Hematopoietic multipotent progenitor cell treated with erythropoietin and hydrocortisone succinate and interleukin-3 and kit ligand, for 8 days (in vitro differentiated cells): ENCODE measurements at regions not wholly inside any gene's neighbourhood (a gene's known extent, or its start where the extent isn't known, plus 50 kb on each side); places are given as distances from the start of the nearest gene placed in this dataset.
"Not testable (repeated sequence)": the region's sequence is repeated elsewhere in the genome, so short reads cannot be mapped to it uniquely, and the experiment has no call there.

Experiments
- DNase-seq: peaks from one replicate; pipeline ENCODE4 v3.0.0-alpha.2; 2015

- DNase-seq = peak; percentile 44
These were observed 104.8 kb upstream of the LY86 start for GRCh38 chr6:6483733-6484132.

- DNase-seq = peak; percentile 83
These were observed 103.8 kb upstream of the LY86 start for GRCh38 chr6:6484681-6485080.

- DNase-seq = no peak
These were observed 101.9 kb upstream of the LY86 start for GRCh38 chr6:6486595-6486994.

GRCh38 chr6:6491761-6492160, 96.8 kb upstream of the LY86 start:
- no peak for DNase-seq

- DNase-seq = no peak
These were observed 95.8 kb upstream of the LY86 start for GRCh38 chr6:6492675-6493074.

GRCh38 chr6:6494139-6494538, 94.4 kb upstream of the LY86 start:
- DNase-seq = not testable (repeated sequence)

GRCh38 chr6:6494677-6495076, 93.8 kb upstream of the LY86 start:
- DNase-seq = peak; percentile 65

GRCh38 chr6:6495851-6496250, 92.7 kb upstream of the LY86 start:
- no peak for DNase-seq

- DNase-seq = no peak
These were observed 91.0 kb upstream of the LY86 start for GRCh38 chr6:6497541-6497940.

- DNase-seq = no peak
These were observed 90.5 kb upstream of the LY86 start for GRCh38 chr6:6497976-6498375.

GRCh38 chr6:6503191-6503590, 85.3 kb upstream of the LY86 start:
- DNase-seq = no peak

GRCh38 chr6:6505111-6505510, 83.4 kb upstream of the LY86 start:
- no peak for DNase-seq

- no peak for DNase-seq
These were observed 79.9 kb upstream of the LY86 start for GRCh38 chr6:6508643-6509042.

GRCh38 chr6:6509284-6509683, 79.2 kb upstream of the LY86 start:
- no peak for DNase-seq

- no peak for DNase-seq
These were observed 75.8 kb upstream of the LY86 start for GRCh38 chr6:6512711-6513110.

- no peak for DNase-seq
These were observed 72.6 kb upstream of the LY86 start for GRCh38 chr6:6515691-6516607.

GRCh38 chr6:6516666-6517458, 71.7 kb upstream of the LY86 start:
- DNase-seq = no peak

- no peak for DNase-seq
These were observed 69.7 kb upstream of the LY86 start for GRCh38 chr6:6518631-6519427.

GRCh38 chr6:6521961-6522482, 66.5 kb upstream of the LY86 start:
- DNase-seq = no peak

GRCh38 chr6:6522709-6523108, 65.8 kb upstream of the LY86 start:
- peak; percentile 12 for DNase-seq

GRCh38 chr6:6524951-6525350, 63.6 kb upstream of the LY86 start:
- DNase-seq = no peak

GRCh38 chr6:6525933-6526332, 62.6 kb upstream of the LY86 start:
- no peak for DNase-seq

GRCh38 chr6:6529275-6529674, 59.2 kb upstream of the LY86 start:
- DNase-seq = no peak
